Muscle of back (tissue), 3 donors: ENCODE measurements at regions not wholly inside any gene's neighbourhood (a gene's known extent, or its start where the extent isn't known, plus 50 kb on each side); places are given as distances from the start of the nearest gene placed in this dataset.
"Not testable (repeated sequence)": the region's sequence is repeated elsewhere in the genome, so short reads cannot be mapped to it uniquely, and the experiment has no call there.

Experiments
- DNase-seq, 3 donors: peaks; one replicate each; pipeline versions ENCODE4 v3.0.0 to v3.0.0-alpha.2; 2013

DNA sequence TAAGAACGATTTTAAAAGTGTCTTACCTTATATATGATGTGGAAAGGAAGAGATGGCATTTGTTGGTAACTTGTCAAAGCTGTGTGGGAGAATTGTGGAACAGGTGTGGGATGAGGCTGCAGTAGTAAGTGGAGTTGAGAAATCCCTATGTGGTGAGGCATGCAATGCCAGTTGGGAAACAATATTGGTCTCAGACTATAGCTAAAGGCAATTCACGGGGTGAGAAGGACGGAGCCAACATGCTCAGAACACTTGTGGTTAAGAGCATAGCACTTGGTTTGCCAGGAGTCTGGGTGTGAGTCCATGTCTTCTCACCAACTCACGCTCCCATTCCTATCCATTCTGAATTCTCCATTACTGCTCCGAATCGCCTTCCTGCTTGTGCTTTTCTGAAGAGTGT is 615.6 kb upstream of the ADAMTS9 start:
- no peak for DNase-seq

DNA sequence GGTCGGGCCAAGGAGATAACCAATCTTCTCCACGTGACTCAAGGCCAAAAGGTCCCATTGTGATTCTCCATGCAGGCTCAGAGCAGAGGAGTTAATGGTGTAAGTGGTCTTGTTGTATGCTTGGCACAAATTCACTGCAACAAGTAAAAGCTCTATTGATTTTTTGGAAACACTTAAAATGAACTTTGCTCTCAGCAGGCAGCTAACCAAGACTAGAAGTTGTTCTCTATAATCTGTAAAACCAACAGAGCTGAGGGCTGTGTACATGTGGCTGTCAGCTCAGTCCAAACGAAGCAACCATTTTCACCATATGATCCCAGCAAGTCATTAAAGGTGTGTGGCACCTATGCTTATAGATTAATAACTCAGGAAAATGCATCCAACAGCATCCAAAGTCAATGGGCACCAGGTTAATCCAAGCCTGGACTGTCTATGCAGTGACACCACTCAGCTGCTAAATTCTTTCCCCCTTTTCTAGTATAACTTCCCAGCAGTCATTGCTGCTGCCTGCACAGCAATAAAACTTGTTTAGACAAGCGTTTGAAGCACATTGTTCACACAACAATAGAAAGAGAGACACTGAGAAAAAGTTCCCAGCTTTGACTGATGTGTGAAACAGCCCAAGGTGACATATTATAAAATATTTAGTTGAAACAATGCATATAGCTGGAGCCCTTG is 603.8 kb upstream of the ADAMTS9 start:
- DNase-seq, result no peak

DNA sequence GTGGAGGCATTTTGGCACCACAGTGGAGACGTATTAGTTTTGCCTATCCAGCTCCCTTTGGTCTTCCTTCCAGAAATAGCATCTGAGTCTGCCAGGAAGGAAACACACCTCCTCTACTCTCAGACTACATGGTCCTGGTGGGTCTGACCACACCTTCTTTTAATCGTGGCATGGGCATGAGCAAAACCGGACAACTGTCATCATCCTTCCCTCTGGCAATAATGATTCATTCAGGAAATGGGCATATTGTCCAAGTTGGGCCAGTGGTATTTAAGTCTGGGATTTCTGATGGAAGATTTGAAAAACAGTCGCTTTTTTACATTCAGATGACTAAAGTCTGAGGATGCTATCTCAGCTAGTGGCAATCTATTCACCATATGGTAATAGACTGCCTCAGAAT is 601.0 kb upstream of the ADAMTS9 start:
- no peak for DNase-seq

DNA sequence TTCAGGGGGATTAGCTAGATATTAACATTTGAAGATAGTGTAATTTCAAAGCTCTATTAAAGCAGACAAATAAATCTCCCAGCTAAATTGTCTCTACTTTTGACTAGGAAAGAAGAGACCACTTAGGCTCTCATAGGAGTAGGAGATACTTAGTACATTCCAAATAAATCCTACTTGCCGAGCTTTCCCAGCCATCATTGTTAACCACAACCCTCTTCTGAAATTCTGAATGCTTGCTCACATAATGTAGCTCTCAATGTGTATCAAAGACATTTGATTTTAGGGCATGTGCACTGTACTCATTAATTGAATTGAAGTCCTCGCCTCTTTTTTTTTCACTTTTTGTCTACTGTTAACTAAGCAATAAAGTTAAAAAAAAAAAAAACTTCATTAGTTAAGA is 598.2 kb upstream of the ADAMTS9 start:
- DNase-seq, result no peak

DNA sequence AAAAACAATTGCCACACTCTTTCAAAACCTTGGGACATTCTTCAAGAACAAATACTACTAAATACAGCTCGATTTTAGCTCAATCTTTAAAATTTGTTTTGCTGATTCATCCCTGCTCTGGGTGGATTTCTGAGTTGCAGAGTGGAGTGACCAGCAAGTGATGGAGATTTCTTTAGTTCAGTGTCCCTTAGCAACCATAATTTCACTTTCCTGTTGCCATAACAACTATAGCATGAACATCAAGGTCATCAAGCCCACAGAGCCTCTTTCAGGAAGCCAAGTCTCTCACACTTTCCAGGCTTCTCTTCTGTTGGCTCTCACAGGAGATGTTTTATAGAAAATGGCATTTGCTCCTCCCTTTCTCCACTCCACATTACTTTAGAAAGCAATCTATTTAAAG is 597.2 kb upstream of the ADAMTS9 start:
- peak in 1 of 3 donors; percentile 31 for DNase-seq

DNA sequence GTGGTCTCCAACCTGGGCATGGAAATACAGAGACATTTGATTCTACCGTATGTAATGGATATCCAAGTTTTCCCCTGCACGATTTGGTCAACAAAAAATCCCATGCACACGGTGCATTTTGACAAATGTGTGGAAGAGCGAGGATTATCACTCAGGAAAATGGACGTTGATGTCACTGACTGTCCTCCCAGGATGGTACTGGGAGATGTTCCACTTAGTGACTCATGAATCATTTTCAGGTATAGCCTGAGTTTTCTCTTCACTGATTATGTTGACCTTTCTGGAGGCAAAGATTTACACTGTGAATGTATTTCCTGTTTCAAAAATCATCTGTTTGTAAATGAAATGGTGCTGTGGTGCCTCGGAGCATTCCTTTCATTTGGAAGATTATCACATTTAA is 596.7 kb upstream of the ADAMTS9 start:
- no peak for DNase-seq

DNA sequence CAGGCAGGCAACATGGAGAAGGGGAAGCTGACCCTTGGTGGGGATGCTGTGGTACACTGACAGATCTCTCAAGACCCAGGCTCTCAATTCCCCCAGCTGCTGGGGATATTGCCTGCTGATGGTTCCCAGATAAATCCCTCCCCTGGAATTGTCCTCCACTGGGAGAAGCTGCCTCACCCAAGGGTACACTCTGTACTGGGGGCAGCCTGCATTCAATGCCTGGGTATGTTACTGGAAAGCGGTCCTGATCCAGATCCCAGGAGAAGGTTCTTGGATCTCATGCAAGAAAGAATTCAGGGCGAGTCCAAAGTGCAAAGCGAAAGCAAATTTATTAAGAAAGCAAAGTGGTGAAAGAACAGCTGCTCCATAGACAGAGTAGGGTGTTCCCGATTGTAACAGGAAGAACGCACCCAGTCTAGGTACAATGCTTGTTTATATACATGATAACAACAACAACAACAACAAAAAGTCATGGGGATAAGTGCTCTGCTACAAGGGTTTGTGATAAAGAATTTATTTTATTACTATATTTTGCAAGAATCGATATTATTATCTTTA is 591.5 kb upstream of the ADAMTS9 start:
- DNase-seq, result no peak

DNA sequence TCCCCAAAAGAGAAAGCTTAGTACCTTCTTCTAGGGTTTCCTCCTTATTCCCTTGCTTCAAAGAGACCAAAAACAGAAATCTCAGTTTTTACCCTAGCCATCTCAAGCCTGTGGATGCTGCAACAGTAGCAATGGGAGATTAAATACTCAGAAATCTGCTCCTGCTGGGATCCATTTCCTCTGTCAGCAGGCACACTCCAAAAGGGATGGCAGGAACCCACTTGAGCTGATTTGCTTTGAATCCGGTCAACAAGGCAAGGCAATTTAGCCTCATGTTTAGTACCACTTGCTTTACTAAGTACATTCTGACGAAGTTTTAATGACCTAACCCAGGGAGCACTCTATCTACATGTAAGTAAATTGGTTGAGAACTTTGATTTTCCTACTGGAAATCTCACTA is 590.0 kb upstream of the ADAMTS9 start:
- no peak for DNase-seq

DNA sequence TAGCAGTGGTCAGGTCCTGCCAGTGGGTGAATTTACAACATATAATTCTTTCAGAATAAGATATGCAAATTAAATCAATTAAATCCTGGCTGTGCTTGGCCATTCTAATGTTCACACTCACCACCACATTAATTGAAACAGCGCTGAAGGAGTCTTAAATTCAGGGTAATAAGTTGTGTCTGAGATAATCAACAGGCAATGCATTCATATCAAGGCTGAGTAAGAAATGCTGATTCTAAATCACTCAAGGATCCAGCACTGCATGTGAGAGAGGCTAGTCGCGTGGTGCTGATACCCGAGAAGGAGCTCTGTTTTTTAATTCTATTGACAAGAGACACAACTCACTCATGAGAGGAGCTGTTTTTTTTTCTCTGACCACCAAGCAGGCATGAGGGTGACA is 588.8 kb upstream of the ADAMTS9 start:
- DNase-seq, result no peak

DNA sequence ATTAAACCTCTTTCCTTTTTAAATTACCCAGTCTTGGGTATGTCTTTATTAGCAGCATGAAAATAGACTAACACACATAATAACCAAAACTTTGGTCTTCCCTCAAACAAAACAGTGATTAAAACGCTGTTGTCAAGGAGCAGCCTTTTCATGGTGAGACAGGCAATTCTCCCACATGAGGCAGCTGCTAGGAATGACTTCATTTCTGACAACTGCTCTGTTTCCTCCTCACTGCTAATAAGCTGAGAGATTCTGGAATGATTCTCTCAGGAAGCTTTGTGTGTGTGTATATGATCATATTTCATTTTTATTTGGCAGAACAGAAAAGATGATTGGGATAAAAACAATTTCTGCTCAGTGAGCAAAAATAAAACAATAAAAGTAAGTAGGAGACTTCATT is 580.6 kb upstream of the ADAMTS9 start:
- peak; percentile 52 to 75 (median 55) for DNase-seq

DNA sequence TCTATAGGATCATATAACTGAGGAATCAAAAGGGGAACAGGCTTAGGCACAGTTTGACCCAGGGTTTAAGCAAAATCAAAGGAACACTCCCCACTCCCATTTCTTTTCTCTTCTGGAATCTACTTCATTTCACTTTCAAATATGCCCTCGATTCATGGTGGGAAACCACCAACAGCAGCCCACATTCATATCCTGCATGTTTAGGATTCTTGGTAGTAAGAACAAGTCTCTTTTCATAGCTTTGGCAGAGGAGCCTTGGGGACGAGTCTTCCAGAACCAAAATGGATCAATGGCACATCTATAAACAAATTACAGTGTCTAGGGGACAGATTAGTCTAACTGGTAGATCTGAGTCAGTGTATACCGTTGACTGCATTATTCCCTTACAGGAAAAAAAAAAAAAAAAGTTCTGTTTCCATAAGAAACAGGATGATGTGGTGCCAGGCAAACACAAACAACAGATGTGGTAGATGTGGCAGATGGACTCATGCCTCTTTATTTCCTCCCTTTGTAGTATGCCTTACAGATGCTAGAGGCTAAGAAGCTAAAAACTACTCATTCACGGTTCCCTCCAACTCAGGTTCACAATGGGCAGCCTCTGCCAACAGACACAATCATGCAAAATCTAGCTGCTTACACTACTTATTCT is 578.3 kb upstream of the ADAMTS9 start:
- DNase-seq, result peak in 1 of 3 donors; percentile 43

DNA sequence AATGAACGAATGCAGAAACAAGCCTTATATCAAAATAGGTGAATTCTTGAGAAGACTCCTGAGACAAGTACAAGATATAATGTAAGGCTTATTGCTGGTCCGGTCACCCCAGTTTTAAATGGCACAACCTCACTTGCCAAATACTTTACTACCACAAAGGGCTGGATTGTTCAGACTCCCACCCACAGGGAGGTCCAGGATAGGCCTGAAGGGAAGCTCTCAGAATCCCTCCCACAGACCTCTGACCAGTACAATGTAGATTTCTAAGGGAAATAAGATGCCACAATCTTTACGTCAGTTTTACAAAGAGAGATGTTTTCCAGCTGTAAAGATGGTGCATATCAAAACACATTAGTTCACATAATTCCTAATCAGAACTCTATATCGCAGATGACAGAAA is 577.7 kb upstream of the ADAMTS9 start:
- no peak for DNase-seq

DNA sequence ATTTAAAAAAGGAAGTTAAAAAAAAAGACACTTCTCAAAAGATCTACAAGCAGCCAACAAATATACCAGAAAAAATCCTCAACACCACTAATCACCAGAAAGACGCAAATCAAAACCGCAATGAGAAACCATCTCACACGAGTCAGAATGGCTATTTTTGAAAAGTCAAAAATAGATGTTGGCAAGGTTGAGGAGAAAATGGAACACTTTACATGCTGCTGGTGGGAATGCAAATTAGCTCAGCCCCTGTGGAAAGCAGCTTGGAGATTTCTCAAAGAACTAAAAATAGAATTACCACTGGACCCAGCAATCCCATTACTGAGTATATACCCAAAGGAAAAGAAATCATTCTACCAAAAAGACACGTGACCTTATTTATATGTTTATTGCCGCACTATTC is 574.7 kb upstream of the ADAMTS9 start:
- no peak for DNase-seq

DNA sequence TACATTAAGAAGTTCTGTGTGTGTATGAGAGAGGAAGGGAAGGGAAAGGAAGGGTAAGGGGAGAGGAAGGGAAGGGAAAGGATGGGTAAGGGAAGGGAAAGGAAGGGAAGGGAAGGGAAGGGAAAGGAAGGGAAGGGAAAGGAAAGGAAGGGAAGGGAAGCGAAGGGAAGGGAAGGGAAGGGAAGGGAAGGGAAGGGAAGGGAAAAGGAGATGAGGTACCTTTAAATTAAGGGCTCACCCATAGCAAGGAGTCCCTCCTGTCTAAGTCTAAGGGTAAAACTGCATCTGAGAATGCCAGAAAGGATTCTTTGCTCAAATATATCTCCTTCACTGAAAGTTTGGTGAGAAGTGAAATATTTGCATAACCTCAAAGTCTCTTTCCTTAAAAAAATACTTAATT is 572.1 kb upstream of the ADAMTS9 start:
- DNase-seq, result no peak

DNA sequence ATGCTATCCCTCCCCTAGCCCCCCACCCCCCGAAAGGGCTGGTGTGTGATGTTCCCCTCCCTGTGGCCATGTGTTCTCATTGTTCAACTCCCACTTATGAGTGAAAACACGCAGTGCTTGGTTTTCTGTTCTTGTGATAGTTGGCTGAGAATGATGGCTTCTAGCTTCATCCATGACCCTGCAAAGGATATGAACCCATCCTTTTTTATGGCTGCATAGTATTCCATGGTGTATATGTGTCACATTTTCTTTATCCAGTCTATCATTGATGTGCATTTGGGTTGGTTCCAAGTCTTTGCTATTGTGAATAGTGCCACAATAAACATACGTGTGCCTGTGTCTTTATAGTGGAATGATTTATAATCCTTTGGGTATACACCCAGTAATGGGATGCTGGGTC is 565.1 kb upstream of the ADAMTS9 start:
- not testable (repeated sequence) for DNase-seq

DNA sequence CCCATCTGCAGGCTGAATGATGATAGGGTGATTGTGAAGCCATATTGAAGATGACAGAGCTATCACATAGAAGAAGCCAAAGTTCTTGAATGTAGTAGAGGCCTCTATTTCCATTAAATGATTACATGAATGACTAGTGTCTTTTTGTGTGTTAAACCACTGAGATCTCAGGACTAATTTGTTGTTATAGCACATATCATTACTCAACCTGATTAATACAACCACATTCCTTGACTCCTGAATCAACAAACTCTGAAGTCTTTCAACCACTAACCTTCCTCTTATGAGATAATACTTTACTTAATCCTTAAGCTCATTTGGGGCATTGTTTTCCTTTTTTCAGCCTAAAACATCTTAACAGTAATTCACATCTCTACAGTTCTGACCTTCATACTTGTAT is 564.5 kb upstream of the ADAMTS9 start:
- DNase-seq, result no peak

DNA sequence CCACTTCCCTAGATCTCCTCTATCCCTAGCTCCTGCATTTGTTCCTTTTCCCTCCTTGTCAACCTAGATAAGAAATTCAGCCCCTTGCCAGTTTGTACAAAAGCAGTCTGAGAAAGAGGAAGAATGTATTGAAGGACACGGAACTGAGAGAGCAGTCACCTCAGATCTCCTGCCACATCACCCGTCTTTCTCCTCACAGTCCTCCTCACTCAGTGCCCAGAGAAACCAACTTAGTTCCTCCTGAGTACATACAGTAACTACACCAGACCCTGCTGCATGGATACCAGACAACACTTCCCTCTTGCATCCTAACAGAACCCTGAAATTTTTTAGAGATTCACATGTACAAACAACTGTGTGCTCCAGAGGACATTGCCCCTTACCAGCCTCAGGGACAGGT is 563.6 kb upstream of the ADAMTS9 start:
- no peak for DNase-seq

DNA sequence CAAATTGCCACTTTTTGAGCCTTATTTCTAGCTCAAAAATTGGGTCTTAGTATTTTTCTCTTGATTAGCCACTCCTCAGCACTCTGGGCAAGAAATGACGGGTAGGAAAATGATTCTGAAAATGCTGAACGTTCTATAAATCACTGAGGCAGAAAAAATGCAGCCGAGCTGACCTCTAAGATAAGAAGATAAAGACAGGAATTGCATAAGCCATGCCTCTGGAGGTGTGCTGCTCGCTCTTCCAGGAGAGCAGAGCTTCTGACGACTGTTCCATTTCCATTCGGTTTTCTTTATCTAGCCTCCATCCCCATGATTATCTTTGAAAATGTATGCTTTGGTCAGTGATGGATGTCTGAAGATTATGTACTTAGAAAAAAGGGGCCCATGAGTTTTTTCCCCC is 558.8 kb upstream of the ADAMTS9 start:
- DNase-seq, result no peak

DNA sequence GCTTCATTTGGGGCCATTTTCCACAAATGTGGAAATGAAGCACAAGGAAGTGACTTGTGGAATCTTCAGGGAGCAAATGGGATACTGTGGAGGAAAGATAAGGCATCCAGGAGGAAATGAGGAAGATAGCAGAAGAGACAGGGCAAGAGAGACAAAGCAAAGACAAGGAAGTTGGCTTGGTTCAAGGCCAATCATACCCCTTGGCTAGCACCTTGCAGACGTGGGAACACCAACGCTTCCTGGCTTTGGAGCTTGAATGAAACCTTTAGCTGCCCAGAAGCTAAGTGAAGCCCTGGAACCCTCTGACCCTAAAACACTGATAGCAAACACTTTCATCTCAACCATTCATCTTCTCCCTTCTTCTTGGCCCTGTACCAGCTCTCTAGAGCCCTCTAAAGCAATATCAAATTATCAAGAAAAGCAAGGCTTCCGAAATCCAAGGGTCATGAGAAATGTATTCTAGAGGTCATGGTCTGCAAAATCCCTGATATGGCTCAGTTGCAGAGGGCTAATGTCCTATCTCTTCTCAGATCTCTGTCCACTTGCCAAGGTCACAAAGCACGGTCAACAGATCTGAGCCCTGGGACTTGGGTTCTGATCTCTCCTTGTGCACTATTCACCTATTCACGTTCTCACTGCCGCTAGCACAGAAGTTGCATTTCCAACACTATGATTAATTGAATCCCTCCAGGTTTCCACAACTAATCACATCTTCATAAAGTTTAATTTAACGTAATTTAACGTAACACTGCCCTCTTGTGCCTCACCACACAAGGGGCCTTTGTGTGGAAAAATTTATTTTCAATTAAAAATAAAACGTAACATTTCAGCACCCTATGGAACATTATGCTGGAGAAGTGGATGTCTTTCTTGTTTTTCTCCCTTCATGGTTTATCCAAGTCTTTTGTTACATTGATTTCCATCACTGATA is 557.6 kb upstream of the ADAMTS9 start:
- peak in 2 of 3 donors; percentile 30 to 63 for DNase-seq

DNA sequence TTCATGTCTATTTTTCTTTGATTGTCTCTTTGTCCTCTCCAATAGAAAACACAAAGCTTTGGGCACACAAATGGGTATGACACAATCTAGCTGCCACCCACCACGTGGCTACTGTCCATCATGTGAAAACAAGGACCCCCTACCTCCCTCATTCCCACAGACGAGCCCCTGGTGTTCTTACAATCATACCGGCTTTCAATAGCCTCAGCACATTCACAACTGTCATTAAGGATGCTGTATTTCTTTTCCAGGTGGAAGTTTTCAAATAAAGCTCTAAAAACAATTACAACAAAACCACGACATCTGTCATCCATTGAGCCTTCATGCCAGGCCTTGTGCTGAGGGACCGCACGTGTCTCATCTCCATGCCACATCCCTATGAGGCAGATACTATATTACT is 552.6 kb upstream of the ADAMTS9 start:
- no peak for DNase-seq

DNA sequence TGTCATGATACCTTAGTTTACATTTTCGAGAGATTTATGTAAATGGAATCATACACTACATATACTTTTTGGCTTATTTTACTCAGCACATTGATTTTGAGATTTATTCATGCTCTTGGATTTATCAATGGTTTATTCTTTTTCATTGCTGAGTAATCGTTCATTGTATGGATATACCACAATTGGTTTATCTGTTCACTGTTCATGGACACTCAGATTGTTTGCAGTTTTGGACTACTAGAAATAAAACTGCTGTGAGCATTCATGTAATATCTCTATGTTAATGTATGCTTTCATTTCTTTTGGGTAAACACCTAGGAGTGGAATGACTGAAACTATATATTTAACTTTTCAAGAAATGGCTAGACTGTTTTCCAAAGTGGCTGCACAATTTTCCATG is 550.9 kb upstream of the ADAMTS9 start:
- no peak for DNase-seq

DNA sequence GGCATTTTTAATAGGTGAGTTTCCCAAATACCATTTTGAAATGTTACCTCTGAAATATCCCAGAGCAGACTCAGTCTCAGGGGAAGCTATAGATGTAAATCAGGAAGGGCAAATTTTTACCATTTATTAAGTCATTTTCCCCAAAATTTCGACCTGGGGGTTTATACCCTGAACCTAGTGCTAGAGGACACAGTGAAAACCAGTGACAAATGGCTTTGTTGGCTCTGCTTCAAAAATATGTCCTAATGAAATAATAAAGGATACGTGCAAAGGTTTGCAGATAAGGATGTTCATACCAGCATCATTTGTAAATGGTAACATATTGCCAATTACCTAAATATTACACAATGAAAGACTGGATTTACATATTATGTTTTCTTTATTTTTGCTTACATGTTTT is 546.7 kb upstream of the ADAMTS9 start:
- no peak for DNase-seq

DNA sequence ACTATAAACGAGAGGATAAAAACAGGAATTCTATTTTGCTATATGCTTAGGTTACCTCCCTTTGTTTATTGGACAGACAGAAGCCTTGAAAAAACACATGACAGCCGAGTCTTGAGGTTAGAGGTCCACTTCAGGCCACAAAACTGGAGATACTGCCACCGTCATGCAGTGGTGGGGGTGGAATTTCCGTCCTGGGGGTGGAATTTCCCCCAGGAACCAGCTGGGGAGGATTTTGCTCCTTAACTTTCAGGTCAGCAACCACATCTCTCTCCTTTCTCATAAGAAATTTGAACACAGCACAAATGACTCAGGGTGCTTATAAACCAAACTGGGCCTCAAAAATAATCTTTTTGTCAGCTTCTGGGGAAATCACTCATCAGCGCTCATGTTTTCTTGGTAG is 545.8 kb upstream of the ADAMTS9 start:
- no peak for DNase-seq
